CD4-positive, CD25-positive, alpha-beta regulatory T cell (primary cell): ENCODE measurements at regions not wholly inside any gene's neighbourhood (a gene's known extent, or its start where the extent isn't known, plus 50 kb on each side); places are given as distances from the start of the nearest gene placed in this dataset.
A peak's percentile ranks its signal among the peaks of the same experiment; 100 is the strongest.

ENCODE experiments used
- ATAC-seq, 2 donors: fragments of 150-1000 bp; cut with Tn5 transposase; one replicate each; pipeline ENCODE4 v1.10.0; 2021; ENCODE audit warnings: low read depth in 2 of 2, moderate number of reproducible peaks in 2 of 2, moderate library complexity in 1 of 2
- DNase-seq, 3 donors: peaks; one replicate each; pipeline versions ENCODE4 v3.0.0 to v3.0.0-alpha.2; 2012 to 2022; ENCODE audit warnings: mixed read lengths in 1 of 3
- H3K27ac ChIP-seq: one replicate; pipeline ENCODE4 v1.7.0; 2013; ENCODE audit warnings: mild to moderate bottlenecking, low read length; ENCODE audit not compliant: insufficient read depth, poor library complexity, severe bottlenecking
- H3K27me3 ChIP-seq: one replicate; pipeline ENCODE4 v1.7.0; 2013; ENCODE audit warnings: low read length; ENCODE audit not compliant: control insufficient read depth, insufficient read depth
- H3K36me3 ChIP-seq: one replicate; pipeline ENCODE4 v1.7.0; 2013; ENCODE audit warnings: mild to moderate bottlenecking, low read length, moderate library complexity; ENCODE audit not compliant: control insufficient read depth, insufficient read depth
- H3K4me1 ChIP-seq: 2 replicates; pipeline ENCODE4 v1.7.0; 2013; ENCODE audit warnings: mild to moderate bottlenecking, low read length; ENCODE audit not compliant: insufficient read depth, control insufficient read depth, poor library complexity, severe bottlenecking
- H3K4me3 ChIP-seq: one replicate; pipeline ENCODE4 v1.7.0; 2013; ENCODE audit warnings: low read depth, mild to moderate bottlenecking, low read length, moderate library complexity
- H3K9me3 ChIP-seq, 2 experiments: 1 replicate in 1 of 2; 2 replicates in 1 of 2; pipeline ENCODE4 v1.7.0; 2013; ENCODE audit warnings: low read length in 2 of 2, mild to moderate bottlenecking in 1 of 2, moderate library complexity in 1 of 2; ENCODE audit not compliant: control insufficient read depth in 2 of 2
- H3K27ac Mint-ChIP-seq, 3 donors: one replicate each; pipeline ENCODE4 v1.8.0; 2020 to 2022; ENCODE audit warnings: mild to moderate bottlenecking in 3 of 3, mixed read lengths in 3 of 3, moderate library complexity in 2 of 3
- H3K27me3 Mint-ChIP-seq: one replicate; pipeline ENCODE4 v1.8.0; 2022; ENCODE audit warnings: mild to moderate bottlenecking, mixed read lengths
- H3K36me3 Mint-ChIP-seq: one replicate; pipeline ENCODE4 v1.8.0; 2020; ENCODE audit warnings: mixed read lengths
- H3K4me1 Mint-ChIP-seq, 4 donors: one replicate each; pipeline ENCODE4 v1.8.0; 2020 to 2022; ENCODE audit warnings: mixed read lengths in 4 of 4, mild to moderate bottlenecking in 1 of 4
- H3K4me3 Mint-ChIP-seq, 4 donors: one replicate each; pipeline ENCODE4 v1.8.0; 2020 to 2022; ENCODE audit warnings: mild to moderate bottlenecking in 4 of 4, mixed read lengths in 4 of 4, moderate library complexity in 3 of 4
- H3K9me3 Mint-ChIP-seq, 7 donors: one replicate each; pipeline ENCODE4 v1.8.0; 2020 to 2022; ENCODE audit warnings: mixed read lengths in 7 of 7, mild to moderate bottlenecking in 3 of 7, moderate library complexity in 2 of 7

- no peaks in the 10 kb centered on the region for H3K9me3 ChIP-seq
- H3K27me3 ChIP-seq: peaks cover 10% of the 10 kb centered on the region
- Mint-ChIP-seq H3K27ac (no peak overlapping the region), H3K36me3 (no peaks in the 10 kb centered on the region), H3K4me3 (no peak overlapping the region), H3K9me3 (peaks cover 0 to 3% (median 0%) of the 10 kb centered on the region in 7 donors), H3K27me3 (peaks cover 11% of the 10 kb centered on the region), H3K4me1 (no peaks in the 10 kb centered on the region)
- no peaks in the 10 kb centered on the region for H3K4me1 ChIP-seq
- ATAC-seq: no peak
- DNase-seq: no peak
- no peaks in the 10 kb centered on the region for H3K36me3 ChIP-seq
- no peak overlapping the region for H3K27ac ChIP-seq
- no peak overlapping the region for H3K4me3 ChIP-seq
These were observed 394.7 kb downstream of the PPP3CA start for GRCh38 chr4:100952590-100952989.

- Mint-ChIP-seq H3K27ac (no peak overlapping the region), H3K4me3 (no peak overlapping the region), H3K27me3 (peaks cover 3% of the 10 kb centered on the region), H3K9me3 (peaks cover 0 to 3% (median 0%) of the 10 kb centered on the region in 7 donors), H3K36me3 (no peaks in the 10 kb centered on the region), H3K4me1 (no peaks in the 10 kb centered on the region)
- ATAC-seq: no peak
- H3K27me3 ChIP-seq: peaks cover 10% of the 10 kb centered on the region
- H3K36me3 ChIP-seq: no peaks in the 10 kb centered on the region
- no peak overlapping the region for H3K4me3 ChIP-seq
- H3K4me1 ChIP-seq: no peaks in the 10 kb centered on the region
- peaks cover 0 to 2% of the 10 kb centered on the region in 2 experiments for H3K9me3 ChIP-seq
- H3K27ac ChIP-seq: no peak overlapping the region
- no peak for DNase-seq
These were observed 397.9 kb downstream of the PPP3CA start for GRCh38 chr4:100949350-100949935.

DNA sequence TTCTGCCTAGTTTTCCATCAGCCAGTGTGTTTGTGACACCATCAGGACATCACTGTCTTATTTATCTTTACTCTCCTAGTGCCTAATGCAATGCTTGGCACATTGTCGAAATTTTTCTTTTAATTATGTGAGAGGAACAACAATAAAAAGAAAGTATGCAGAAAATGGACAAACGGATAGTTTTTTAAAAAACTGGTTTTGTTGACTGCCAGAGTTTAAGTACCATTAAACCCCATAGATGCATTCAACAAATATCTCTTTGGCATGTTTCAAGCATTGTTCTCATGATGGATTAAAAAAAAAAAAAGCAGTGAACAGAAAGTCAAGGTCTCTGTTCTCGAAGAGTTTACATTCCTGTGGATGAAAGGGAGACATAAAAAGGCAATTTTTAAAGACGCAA, 398.4 kb downstream of the PPP3CA start:
- ATAC-seq (no peak), DNase-seq (no peak)
- Histone ChIP-seq H3K27me3 (peaks cover 10% of the 10 kb centered on the region), H3K4me3 (no peak overlapping the region), H3K36me3 (no peaks in the 10 kb centered on the region), H3K27ac (no peak overlapping the region), H3K4me1 (no peaks in the 10 kb centered on the region), H3K9me3 (peaks cover 0 to 2% of the 10 kb centered on the region in 2 experiments)
- Mint-ChIP-seq H3K4me3 (no peak overlapping the region), H3K9me3 (peaks cover 0 to 3% (median 0%) of the 10 kb centered on the region in 7 donors), H3K4me1 (no peaks in the 10 kb centered on the region), H3K27ac (no peak overlapping the region), H3K36me3 (no peaks in the 10 kb centered on the region), H3K27me3 (no peaks in the 10 kb centered on the region)

DNA sequence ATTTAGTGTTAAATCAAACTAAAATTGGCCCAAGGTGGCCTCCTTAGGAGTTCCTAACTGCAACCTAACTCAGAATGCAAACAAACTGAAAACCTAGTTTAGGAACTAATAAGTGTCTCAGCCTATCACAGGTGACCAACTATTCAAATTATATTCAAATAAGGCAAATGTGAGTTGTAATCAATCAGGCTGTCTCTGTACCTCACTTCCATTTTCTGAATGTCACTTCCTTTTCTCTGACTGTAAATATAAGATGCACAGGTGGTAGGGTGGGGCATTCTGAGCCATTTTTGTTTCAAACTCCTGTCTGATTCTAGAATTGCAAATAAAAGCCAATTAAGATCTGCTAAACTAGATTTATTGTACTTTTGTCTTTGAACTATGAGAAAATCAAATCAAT, 401.5 kb downstream of the PPP3CA start:
- H3K36me3 Mint-ChIP-seq: no peaks in the 10 kb centered on the region
- ATAC-seq: no peak
- peaks cover 0 to 8% (median 5%) of the 10 kb centered on the region in 7 donors for H3K9me3 Mint-ChIP-seq
- H3K27me3 Mint-ChIP-seq: peaks cover 6% of the 10 kb centered on the region
- H3K4me3 Mint-ChIP-seq: no peak overlapping the region
- H3K27ac Mint-ChIP-seq: no peak overlapping the region
- H3K27ac ChIP-seq: no peak overlapping the region
- H3K4me1 ChIP-seq: no peaks in the 10 kb centered on the region
- peaks cover 8% of the 10 kb centered on the region for H3K27me3 ChIP-seq
- no peaks in the 10 kb centered on the region for H3K4me1 Mint-ChIP-seq
- H3K4me3 ChIP-seq: no peak overlapping the region
- DNase-seq: no peak
- H3K36me3 ChIP-seq: no peaks in the 10 kb centered on the region
- peaks cover 0 to 3% of the 10 kb centered on the region in 2 experiments for H3K9me3 ChIP-seq

DNA sequence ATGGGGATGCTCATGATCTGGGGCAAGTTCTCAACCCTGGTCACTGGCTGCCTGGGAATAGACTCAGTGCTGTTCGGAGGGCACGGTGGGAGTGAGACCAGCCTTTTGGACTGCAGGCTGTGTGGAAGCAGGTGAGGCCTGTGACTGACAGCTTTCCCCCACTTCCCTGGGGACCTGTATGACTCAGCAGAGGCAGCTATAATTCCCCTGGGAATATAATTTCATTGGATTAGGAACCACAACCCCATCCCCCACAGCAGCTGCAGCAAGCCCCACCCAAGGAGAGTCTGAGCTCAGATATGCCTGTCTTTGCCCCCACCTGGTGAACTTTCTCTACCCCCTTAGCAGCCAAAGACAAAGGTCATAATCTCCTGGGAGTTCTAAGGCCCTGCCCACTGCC, 408.6 kb downstream of the PPP3CA start:
- Mint-ChIP-seq H3K27ac (peak overlapping the region in 1 of 3 donors; percentile 54), H3K4me3 (no peak overlapping the region), H3K27me3 (peaks cover 6% of the 10 kb centered on the region), H3K4me1 (no peaks in the 10 kb centered on the region), H3K36me3 (no peaks in the 10 kb centered on the region), H3K9me3 (peaks cover 0 to 8% (median 4%) of the 10 kb centered on the region in 7 donors)
- no peak overlapping the region for H3K4me3 ChIP-seq
- no peaks in the 10 kb centered on the region for H3K36me3 ChIP-seq
- H3K27me3 ChIP-seq: no peaks in the 10 kb centered on the region
- no peak for DNase-seq
- H3K9me3 ChIP-seq: peaks cover 0 to 2% of the 10 kb centered on the region in 2 experiments
- H3K27ac ChIP-seq: no peak overlapping the region
- no peaks in the 10 kb centered on the region for H3K4me1 ChIP-seq
- ATAC-seq: no peak

DNA sequence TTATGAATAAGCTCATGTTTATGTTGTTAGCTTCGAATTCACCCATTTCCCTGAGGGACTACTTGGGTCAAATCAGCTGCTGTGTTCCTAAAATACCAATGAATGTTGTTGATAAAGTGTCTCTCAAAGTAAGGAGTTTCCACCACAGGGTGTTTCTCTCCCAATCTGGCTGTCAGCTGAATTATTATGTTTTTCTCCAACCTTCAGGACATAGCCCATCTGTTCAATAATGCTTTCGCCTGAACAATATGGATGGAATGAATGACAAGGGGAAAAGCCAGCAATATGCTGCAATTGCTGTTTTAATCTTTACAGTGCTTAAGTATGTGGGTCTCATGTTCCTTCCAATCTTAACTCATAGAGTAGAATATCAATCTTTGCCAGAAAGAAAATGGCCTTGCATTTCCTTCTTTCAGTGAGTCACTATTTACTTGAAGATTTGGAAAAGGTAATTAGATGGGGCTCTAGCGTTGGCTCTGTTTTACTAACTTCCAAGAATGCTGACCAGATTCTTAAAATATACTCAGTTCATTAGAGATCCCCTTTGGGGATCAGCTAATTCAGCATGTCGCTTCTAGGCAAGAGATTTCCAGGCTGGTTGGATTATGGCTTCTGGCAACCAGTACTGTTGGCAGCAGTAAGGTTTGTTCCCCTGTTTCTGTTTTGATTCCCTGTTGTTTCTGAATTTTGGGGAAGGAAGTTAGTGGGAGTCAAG, 410.5 kb downstream of the PPP3CA start:
- Mint-ChIP-seq H3K4me1 (peaks cover 0 to 13% (median 6%) of the 10 kb centered on the region in 4 donors), H3K27me3 (no peaks in the 10 kb centered on the region), H3K27ac (no peak overlapping the region), H3K4me3 (no peak overlapping the region), H3K9me3 (peaks cover 0 to 4% (median 0%) of the 10 kb centered on the region in 7 donors), H3K36me3 (no peaks in the 10 kb centered on the region)
- H3K4me3 ChIP-seq: no peak overlapping the region
- H3K9me3 ChIP-seq: no peaks in the 10 kb centered on the region
- ATAC-seq (no peak), DNase-seq (no peak)
- H3K36me3 ChIP-seq: no peaks in the 10 kb centered on the region
- H3K4me1 ChIP-seq: no peaks in the 10 kb centered on the region
- H3K27ac ChIP-seq: no peak overlapping the region
- no peaks in the 10 kb centered on the region for H3K27me3 ChIP-seq

DNA sequence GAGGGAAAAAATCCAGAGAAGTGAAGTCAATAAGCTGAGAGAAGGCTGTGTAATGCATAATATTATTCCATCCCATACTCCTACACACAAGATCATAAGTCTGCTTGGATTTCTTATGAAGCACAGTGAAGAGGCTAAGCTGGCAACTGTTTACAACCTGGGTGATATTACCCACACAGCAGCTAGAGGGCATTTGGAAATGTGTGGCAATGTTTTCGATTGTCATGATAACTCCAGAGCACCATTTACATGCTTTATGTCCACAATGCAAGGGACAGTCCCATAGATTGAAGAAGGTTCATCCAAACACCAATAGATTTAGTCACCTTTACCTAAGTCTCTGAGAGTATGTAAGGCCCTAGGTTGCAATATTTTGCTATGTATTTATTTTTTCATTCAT, 412.2 kb downstream of the PPP3CA start:
- DNase-seq (peak in 1 of 3 donors; percentile 26), ATAC-seq (no peak)
- H3K27ac Mint-ChIP-seq: no peak overlapping the region
- Histone ChIP-seq H3K9me3 (no peaks in the 10 kb centered on the region), H3K36me3 (no peaks in the 10 kb centered on the region), H3K4me3 (no peak overlapping the region), H3K27ac (no peak overlapping the region), H3K27me3 (no peaks in the 10 kb centered on the region), H3K4me1 (no peaks in the 10 kb centered on the region)
- H3K4me3 Mint-ChIP-seq: no peak overlapping the region
- peaks cover 0 to 13% (median 8%) of the 10 kb centered on the region in 4 donors for H3K4me1 Mint-ChIP-seq
- H3K36me3 Mint-ChIP-seq: no peaks in the 10 kb centered on the region
- H3K9me3 Mint-ChIP-seq: peaks cover 0 to 4% (median 0%) of the 10 kb centered on the region in 7 donors
- no peaks in the 10 kb centered on the region for H3K27me3 Mint-ChIP-seq

GRCh38 chr4:100933628-100934027, 413.7 kb downstream of the PPP3CA start:
- no peak overlapping the region for H3K27ac ChIP-seq
- ATAC-seq: no peak
- Mint-ChIP-seq H3K4me3 (no peak overlapping the region), H3K4me1 (peaks cover 0 to 13% (median 8%) of the 10 kb centered on the region in 4 donors), H3K27me3 (no peaks in the 10 kb centered on the region), H3K9me3 (peaks cover 0 to 4% (median 0%) of the 10 kb centered on the region in 7 donors), H3K27ac (peak overlapping the region in 1 of 3 donors; percentile 8), H3K36me3 (no peaks in the 10 kb centered on the region)
- no peaks in the 10 kb centered on the region for H3K4me1 ChIP-seq
- no peaks in the 10 kb centered on the region for H3K27me3 ChIP-seq
- peak overlapping the region; percentile 49 for H3K4me3 ChIP-seq
- no peaks in the 10 kb centered on the region for H3K36me3 ChIP-seq
- DNase-seq: no peak
- no peaks in the 10 kb centered on the region for H3K9me3 ChIP-seq
